ENCODE measurements at regions not wholly inside any gene's neighbourhood (a gene's known extent, or its start where the extent isn't known, plus 50 kb on each side); places are given as distances from the start of the nearest gene placed in this dataset.

DNA sequence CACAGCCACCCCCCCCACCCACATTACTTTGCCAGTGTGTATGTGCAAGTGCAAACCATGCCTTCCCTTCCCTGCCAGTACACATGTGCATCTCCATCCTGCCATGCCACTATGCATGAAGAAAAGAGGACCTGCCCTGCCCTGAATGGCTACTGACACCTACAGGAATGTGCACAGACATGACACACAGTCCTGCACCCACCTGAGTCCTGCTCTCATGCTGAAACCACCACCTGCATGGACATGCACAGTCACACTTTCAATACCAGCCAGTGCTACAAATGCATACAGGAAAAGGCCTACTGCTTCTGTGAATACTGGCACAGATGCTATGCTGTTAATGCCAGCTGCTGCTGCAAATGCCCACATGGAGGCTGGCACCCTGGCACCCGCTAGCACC, 334.4 kb upstream of the DLGAP1 start:
- DNase-seq (no peak), ATAC-seq (peak in 1 of 4 donors; percentile 15)
- H3K27me3 ChIP-seq, result no peaks in the 10 kb centered on the region
- H3K4me1 ChIP-seq, result no peaks in the 10 kb centered on the region
- WGBS, 4 donors, result 67 to 91% (median 83%) methylated on average over 1 of the region's 1 CpG
- H3K4me3 ChIP-seq, result no peak overlapping the region
- TF ChIP-seq, protein P1, sequence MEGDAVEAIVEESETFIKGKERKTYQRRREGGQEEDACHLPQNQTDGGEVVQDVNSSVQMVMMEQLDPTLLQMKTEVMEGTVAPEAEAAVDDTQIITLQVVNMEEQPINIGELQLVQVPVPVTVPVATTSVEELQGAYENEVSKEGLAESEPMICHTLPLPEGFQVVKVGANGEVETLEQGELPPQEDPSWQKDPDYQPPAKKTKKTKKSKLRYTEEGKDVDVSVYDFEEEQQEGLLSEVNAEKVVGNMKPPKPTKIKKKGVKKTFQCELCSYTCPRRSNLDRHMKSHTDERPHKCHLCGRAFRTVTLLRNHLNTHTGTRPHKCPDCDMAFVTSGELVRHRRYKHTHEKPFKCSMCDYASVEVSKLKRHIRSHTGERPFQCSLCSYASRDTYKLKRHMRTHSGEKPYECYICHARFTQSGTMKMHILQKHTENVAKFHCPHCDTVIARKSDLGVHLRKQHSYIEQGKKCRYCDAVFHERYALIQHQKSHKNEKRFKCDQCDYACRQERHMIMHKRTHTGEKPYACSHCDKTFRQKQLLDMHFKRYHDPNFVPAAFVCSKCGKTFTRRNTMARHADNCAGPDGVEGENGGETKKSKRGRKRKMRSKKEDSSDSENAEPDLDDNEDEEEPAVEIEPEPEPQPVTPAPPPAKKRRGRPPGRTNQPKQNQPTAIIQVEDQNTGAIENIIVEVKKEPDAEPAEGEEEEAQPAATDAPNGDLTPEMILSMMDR (IDR thresholded peaks at IDR 0.05), result no peak
- no peak for TF ChIP-seq POLR2A (IDR thresholded peaks at IDR 0.05)
- peaks cover 0 to 24% (median 6%) of the 10 kb centered on the region in 12 donors for H3K9me3 ChIP-seq
- intact Hi-C loops (cut with DNase I), result no loop called here
- no peak overlapping the region for H3K27ac ChIP-seq
- H3K36me3 ChIP-seq, result no peaks in the 10 kb centered on the region

GRCh38 chr18:4781873-4782272, 326.8 kb upstream of the DLGAP1 start:
- DNase-seq (no peak), ATAC-seq (peak in 1 of 4 donors; percentile 11)
- Histone ChIP-seq H3K27ac (no peak overlapping the region), H3K36me3 (no peaks in the 10 kb centered on the region), H3K9me3 (peaks cover 0 to 5% (median 0%) of the 10 kb centered on the region in 12 donors), H3K4me3 (no peak overlapping the region), H3K27me3 (no peaks in the 10 kb centered on the region), H3K4me1 (no peaks in the 10 kb centered on the region)
- intact Hi-C loops (cut with DNase I), result no loop called here
- TF ChIP-seq, protein P1 (IDR thresholded peaks at IDR 0.05), result no peak
- TF ChIP-seq POLR2A (IDR thresholded peaks at IDR 0.05), result no peak
- 55 to 80% (median 62%) methylated on average over 1 of the region's 1 CpG for WGBS, 4 donors

DNA sequence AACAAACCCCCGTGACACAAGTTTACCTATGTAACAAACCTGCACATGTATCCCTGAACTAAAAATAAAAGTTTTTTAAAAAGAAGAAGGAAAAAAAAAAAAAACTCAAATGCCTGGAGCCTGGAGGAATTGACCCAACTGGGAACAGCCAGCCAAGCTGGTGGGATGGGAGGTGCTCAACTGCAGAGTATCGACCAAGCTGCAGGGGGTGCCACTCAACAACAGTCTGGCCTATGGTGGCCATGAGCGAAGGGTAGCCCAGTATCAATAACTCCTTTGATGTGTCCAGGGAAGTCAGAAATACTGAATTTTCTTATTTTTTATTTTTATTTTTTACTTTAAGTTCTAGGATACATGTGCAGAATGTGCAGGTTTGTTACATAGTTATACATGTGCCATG, 310.3 kb upstream of the DLGAP1 start:
- Histone ChIP-seq H3K27ac (no peak overlapping the region), H3K9me3 (peaks cover 0 to 5% (median 0%) of the 10 kb centered on the region in 12 donors), H3K27me3 (no peaks in the 10 kb centered on the region), H3K4me3 (no peak overlapping the region), H3K4me1 (no peaks in the 10 kb centered on the region), H3K36me3 (no peaks in the 10 kb centered on the region)
- DNase-seq (no peak), ATAC-seq (no peak)
- intact Hi-C loops (cut with DNase I), result no loop called here
- no peak for TF ChIP-seq POLR2A (IDR thresholded peaks at IDR 0.05)
- TF ChIP-seq, protein P1 (IDR thresholded peaks at IDR 0.05), result no peak
- 75 to 80% (median 79%) methylated on average over 3 of the region's 3 CpGs for WGBS, 4 donors

- no peaks in the 10 kb centered on the region for H3K27me3 ChIP-seq
- no peaks in the 10 kb centered on the region for H3K4me1 ChIP-seq
- 11 to 32% (median 21%) methylated on average over 3 of the region's 3 CpGs for WGBS, 4 donors
- DNase-seq, result no peak
- no peak overlapping the region for H3K4me3 ChIP-seq
- TF ChIP-seq, protein P1 (IDR thresholded peaks at IDR 0.05), result no peak
- no peak for TF ChIP-seq POLR2A (IDR thresholded peaks at IDR 0.05)
- H3K9me3 ChIP-seq, result peaks cover 0 to 5% (median 0%) of the 10 kb centered on the region in 12 donors
- no peaks in the 10 kb centered on the region for H3K36me3 ChIP-seq
- intact Hi-C loops (cut with DNase I), result no loop called here
- H3K27ac ChIP-seq, result no peak overlapping the region
- no peak for ATAC-seq
Observed at GRCh38 chr18:4762330-4762729, 307.2 kb upstream of the DLGAP1 start.
